DMS 273 treated with DMSO at 0.1 percent for 48 hours (cell line): ENCODE measurements at regions not wholly inside any gene's neighbourhood (a gene's known extent, or its start where the extent isn't known, plus 50 kb on each side); places are given as distances from the start of the nearest gene placed in this dataset.
"Not testable (repeated sequence)": the region's sequence is repeated elsewhere in the genome, so short reads cannot be mapped to it uniquely, and the experiment has no call there.

Experiments
- DNase-seq: peaks from one replicate; lab custom pipeline; 2025; lab: John Stamatoyannopoulos, UW

DNA sequence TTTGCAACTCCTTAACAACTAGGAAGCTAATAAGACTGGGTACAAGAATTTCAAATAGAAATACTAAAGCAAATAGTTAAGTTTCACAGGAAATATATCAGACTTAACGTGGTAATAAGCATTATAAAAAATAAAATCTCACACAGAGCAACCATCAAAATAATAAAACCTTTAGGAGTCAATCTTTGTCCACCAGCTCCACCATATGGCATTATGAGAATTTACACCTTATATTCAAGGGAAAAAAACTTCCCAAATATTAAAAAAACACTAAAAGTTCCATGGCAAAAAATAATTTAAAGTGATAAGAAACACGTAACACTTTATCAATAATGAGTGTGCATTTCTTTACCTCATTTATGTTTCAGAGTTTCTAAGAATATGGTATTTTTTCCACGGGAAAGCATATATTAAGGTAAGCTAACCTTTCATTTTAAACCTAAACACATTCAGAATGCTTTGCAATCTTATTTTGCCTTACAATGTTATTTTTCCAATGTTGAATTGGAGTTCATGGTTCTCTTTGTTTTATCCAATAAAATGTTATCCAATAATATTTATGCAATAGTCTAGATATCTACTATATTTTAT, 423.2 kb upstream of the SGCG start:
- no peak for DNase-seq

DNA sequence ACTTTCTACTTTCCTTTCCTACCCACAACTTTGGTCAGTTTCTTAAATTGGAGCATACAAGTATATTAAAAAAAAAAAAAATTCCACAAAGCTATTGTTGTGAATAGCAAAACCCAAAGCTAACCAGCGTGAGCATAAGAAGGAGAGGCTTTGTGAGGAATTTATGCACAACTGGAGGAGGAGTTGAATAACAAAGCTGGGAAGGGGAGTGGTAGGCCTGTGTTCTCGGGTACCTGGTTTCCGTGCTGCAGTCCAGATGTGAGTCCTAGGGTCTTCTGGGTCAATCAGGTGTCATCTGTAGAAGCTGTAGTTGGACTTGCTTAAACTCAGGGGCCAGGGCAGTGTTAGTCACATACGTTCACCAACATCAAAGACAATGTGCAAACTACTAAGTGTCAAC, 422.5 kb upstream of the SGCG start:
- DNase-seq = no peak

DNA sequence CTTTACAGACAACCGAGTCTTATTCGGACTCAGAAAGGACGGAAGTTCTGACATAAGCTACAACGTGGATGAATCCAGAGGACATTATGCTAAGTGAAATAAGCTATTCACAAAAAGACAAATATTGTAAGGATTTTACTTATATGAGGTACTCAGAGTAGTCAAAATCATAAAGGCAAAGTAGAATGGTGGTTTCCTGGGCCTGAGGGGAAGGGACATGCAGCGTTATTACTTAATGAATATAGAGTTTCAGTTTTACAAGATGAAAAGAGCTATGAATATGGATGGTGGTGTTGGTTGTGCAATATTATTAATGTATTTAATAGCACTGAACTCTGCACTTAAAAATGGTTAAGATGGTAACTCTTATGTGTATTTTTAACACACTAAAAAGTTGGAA, 419.1 kb upstream of the SGCG start:
- DNase-seq = no peak

DNA sequence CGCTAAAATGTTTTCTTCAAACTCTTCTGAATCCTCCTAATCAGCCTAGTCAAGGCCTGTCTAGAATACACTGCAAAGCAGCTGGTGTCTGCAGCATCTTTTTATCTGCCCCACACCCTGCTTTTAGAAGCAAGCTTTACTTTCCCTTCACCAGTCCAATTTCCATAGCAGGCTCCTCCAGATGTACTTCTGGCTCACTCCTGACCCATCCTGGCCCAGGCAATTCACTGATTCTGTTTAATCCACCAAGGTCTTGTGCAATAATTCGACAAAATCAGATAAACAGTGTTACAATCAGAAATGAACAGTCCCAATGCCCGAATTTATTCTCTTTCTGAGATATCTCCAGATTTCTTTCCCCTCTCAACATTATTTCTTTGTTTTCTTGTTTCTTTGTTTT, 415.2 kb upstream of the SGCG start:
- DNase-seq = no peak

DNA sequence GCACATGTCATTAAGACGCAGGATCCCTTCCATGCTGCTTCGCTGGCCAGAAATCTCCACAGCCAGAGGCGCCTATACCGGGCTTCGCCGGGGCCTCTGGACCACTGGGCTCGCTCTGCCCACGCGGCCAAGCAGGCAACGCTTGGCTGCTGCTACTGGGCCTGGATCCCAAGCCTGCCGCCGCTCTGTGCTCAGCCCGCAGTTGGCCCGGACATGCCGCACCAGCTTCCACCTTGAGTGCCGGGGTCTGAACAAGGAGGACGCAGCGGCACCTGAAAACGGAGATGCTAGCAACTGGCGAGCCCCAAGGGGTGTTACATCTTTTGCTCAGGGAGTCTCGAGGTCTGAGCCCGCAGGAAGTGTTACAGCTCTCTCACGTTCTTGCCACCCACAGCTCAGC, 409.9 kb upstream of the SGCG start:
- DNase-seq = no peak

DNA sequence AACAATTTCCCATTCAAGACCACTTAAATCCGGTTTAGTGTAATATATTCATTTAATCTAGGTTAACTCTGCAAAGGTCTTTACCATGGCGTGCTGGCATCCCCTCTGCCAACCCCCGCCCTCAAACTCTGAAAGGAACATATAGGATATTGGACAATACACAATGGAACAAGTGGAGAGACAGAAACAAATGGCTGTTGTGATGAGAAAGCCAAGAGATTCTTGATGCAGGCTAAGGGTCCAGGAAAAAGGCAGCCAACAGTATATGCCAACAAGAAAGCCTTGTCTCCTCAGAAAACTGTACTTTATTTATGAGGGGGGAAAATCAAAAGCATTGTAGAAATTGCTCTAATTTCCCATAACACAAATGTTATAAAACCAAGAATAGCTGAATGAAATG, 407.3 kb upstream of the SGCG start:
- DNase-seq = no peak

DNA sequence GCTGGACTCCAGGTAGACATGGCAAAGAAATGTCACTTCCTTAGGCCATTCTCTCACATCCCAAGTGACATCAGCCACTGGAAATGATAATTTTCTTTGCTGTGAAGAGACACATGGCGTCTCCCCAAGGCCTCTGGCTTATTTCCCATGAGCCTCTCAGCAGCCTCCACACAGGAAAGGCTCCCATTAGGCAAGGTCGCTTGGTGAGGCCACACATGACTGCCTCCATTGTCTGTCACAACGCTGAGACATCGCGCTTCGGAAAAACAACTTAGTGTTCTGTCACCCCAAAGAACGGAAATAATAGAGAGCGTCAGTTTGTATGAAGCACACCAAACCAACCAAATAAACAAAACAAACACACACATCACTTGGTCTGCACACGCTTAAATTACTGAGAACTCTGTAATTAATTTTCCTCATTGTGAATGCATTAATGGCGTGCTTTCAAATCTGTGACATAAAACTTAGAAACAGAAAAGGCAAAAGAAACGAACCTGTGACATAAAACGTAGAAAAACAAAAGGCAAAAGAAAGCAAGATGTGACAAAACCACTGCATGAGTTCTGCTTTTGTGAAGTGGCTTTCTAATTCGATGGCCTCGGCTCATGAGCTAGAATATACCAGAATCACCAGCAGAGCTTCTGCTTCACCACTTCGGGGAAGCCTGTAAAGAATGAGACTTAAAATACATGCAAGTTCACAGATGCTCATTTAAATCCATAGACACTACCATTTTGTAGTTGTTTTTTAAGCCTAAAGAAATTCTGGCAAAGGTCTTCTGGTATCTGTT, 404.2 kb upstream of the SGCG start:
- DNase-seq = no peak

DNA sequence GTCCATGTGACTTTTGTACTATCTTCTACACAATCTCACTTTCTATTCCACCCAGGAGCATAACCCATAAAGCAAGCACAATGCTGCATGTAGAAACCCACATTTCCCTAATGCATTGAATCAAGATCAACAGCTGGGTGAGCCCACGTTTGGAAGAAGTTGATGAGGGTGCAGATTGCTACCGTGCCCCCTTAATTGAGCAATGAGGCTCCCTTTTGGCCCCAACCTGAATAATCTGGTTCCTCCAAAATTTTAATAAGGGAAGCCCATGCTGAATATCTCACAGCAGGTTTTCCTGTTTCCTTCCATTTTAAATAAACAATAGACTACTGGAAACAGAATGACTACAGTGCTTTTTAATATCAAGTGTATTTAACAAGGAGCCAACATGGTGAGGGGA, 403.6 kb upstream of the SGCG start:
- DNase-seq = no peak

DNA sequence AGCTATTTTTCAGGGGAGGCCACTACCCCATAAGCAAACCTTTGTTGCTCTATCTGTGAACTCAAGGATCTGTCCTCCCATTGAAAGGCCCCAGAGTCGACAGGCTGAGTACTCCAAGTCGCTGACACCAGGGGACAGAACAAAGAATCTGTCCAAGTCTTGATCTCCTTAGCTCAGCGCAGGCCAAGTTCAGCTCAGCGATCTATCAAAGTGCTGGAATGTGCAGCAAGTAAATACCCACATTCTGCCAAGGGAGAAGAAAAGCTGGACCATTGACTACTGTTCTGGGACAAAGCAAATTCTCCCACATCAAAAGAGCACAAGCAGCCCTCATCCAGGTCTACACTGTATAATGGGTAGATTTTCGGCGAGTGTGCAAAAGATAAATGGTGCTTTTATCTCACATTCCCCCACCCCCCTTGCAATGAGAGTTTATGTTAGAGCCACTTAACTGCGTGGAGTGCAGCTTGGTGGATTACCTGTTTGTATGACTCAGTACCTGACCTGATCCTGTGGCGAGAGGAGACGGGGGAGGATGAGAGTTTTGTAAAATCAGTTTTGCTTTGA, 391.7 kb upstream of the SGCG start:
- DNase-seq = no peak

DNA sequence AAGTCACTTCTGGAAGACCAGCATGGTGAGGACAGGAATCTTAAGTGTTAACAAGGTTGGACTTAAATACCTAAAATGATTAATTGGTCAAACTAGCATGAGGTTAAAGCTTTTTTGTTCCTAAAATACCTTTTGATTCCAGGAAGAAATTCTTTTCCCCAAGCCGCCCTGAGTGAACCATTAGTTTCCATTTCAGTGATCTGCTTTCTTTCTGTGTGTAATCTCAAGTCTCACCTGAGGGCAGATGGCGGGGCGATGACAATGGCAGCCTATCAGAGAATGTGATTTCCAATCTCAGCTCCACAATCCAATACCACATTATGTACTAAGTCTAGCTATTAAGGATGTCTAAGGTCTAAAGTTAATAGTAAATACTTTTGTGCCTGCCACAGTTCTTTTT, 390.9 kb upstream of the SGCG start:
- no peak for DNase-seq

DNA sequence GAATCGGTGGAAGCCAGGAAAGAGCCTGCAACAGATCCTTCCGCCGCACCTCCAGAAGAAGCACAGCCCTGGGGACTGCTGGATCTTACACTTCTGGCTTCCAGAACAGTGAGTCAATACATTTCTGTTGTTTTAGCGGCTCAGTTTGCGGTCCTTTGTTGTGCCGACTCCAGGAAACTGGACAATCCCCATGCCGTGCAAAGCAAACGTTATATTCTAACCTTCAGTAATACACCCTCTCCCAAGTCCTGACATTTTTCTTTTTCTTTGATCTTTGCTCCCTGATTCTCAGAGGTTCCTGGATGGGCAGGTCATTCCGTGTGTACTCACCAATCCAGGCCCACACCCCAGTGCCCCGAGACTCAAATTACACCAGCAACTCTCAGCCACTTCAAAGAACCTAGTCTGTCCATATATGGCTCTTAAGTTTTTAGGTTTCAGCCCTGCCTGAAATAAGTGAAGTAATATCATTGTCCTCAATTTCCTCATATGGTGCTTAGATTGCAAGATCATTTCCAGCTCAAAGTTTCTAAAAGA, 387.1 kb upstream of the SGCG start:
- no peak for DNase-seq

DNA sequence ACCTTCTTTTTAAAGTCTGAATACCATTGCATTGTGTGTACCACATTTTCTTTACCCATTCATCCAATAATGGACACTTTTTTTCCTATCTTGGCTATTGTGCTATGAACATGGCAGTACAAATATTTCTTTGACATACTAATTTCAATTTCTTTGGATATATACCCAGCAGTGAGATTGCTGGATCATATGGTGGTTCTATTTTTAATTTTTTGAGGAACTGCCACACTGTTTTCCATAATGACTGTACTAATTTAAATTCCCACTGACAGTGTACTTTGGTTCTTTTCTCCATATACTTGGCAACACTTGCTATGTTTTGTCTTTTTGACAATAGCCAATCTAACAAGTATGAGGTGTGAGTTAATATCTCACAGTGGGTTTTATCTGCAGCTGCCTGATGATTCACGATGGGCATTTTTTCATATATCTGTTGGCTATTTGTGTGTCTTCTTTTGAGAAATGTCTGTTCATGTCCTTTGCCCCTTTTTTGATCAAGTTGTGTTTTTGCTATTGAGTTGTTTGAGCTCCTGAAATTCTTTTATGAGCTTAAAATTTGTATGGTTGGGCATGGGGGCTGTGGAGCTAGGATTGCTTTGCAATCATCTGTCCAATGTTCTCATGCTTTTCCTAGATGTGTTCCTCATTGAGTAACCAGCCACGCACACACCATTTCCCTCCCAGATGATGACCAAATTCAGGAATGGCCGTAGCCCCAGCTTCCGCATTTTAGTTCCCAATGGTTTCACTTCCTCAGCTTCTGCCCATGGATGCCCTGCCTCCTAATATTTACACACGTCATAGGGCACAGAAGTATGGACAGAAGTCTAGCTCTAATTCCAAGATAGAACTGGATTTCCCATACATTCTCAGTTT, 380.0 kb upstream of the SGCG start:
- no peak for DNase-seq

DNA sequence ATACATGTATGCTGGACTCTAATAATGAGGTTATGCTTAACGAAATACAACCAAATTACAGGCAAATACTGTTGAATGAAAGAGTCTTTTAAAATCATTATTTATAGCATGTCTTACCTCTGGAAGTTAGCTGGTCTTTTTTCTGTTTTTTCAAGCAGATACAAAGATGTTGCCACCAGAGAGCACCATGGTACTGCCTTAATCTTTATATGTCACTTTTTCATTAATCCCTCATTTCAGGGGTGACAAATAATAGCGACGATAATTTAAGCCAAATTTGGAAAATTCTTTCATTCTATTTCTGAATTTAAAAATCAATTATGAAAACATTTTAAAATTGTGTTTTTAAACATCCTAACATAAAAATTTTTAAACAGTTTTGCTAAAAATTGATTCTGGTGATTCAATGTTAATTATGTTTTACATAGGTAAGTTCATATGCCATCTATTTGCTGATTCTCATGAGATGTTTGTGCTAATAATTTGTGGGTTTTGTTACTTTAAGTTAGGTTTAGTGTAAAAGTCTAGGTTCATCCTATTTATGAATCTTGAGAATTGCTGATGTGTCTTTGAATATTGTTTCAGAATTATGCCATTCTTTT, 379.3 kb upstream of the SGCG start:
- DNase-seq = no peak

DNA sequence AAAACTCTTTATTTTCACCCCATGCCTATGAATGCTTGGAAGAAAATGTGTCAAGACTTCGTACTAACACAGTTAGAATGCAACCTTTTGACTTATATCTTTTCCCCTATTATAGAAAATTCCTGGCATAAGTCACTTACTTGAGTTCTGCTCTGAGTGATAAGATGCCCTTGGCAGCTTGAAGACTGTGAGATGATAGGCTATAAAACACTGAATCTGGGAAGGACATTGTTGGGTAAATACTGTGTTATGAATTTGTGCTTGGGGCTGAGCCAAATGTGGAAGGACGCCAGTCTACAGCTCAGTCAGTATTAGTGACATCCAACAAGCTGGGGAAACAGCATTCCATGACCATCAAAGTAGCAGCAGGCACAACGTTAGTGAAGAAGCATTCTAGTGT, 368.0 kb upstream of the SGCG start:
- DNase-seq = no peak

DNA sequence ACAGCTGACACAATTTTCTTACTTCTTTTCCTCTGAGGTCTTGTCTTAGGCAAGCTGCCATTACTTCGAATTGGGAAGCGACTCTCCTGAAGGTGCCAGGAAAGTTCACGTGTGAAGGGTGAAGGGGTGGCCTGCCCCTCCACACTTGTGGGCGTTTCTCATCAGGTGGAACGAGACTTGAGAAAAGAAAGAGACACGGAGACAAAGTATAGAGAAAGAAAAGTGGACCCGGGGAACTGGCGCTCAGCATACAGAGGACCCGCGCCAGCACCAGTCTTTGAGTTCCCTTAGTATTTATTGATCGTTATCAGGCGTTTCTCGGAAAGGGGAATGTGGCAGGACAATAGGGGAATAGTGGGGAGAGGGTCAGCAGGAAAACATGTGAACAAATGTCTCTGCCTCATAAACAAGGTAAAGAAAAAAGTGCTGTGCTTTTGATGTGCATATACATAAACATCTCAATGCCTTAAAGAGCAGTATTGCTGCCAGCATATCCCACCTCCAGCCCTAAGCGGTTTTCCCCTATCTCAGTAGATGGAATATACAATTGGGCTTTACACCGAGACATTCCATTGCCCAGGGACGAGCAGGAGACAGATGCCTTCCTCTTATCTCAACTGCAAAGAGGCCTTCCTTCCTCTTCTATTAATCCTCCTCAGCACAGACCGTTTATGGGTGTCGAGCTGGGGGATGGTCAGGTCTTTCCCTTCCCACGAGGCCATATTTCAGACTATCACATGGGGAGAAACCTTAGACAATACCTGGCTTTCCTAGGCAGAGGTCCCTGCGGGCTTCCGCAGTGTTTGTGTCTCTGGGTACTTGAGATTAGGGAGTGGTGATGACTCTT, 367.0 kb upstream of the SGCG start:
- DNase-seq = not testable (repeated sequence)

DNA sequence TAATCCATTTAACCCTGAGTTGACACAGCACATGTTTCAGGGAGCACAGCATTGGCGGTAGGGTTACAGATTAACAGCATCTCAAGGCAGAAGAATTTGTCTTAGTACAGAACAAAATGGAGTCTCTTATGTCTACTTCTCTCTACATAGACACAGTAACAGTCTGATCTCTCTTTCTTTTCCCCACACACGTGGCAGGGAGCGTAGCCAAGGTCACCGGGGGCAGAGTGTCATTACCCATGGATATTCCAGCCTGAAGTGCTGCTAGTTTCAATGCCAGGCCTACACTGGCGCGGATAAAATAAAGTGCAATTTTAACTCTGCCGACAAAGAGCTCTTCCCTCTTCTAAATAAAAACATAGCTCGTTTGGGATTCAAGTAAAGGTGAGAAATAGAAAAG, 366.3 kb upstream of the SGCG start:
- DNase-seq = not testable (repeated sequence)

DNA sequence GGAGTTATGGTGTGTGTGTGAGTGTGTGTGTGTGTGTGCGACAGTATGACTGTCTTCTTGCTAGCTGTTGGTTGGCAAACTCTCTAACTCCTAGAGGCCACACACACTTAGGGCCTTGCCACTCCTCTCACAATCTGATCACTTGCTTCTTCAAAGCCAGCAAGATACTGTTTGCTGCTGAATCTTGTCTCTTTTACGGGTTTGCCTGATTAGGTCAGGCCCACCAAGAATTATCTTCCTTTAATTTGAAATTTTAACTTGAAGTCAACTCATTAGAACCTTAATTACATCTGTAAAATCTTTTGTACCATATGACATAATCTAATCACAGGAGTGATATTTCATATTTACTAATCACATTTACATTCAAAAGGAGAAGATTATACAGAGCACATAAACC, 359.2 kb upstream of the SGCG start:
- no peak for DNase-seq

DNA sequence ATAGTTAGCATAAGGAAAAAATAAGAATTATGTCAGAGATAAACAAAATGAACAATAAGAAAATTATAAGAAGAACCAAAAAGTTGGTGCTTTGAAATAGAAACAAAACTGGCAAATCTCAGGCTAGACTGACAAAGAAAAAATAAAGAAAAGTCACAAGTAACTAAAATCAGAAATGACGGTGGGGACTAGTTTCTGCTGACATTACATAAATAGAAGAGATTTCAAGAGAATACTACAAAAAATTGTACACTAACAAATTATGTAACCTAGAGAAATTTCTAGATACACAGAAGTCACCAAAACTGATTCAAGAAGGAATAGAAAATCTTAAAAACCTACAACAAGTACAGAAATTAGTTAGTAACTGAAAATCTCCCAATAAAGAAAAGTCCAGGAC, 355.6 kb upstream of the SGCG start:
- no peak for DNase-seq

DNA sequence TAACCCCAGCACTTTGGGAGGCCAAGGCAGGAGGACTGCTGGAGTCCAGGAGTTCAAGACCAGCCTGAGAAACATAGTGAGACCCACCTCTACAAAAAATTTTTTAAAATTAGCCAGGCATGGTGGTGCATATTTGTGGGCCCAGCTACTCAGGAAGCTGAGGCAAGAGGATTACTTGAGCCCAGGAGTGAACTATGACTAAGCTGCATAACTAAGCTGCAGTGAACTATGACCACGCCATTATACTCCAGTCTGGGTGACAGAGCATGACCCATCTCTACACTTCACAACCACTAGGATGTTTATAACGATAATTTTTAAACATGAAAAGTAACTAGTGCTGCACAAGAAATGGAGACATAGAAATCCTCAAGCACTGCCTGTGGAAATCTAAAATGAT, 352.7 kb upstream of the SGCG start:
- no peak for DNase-seq

DNA sequence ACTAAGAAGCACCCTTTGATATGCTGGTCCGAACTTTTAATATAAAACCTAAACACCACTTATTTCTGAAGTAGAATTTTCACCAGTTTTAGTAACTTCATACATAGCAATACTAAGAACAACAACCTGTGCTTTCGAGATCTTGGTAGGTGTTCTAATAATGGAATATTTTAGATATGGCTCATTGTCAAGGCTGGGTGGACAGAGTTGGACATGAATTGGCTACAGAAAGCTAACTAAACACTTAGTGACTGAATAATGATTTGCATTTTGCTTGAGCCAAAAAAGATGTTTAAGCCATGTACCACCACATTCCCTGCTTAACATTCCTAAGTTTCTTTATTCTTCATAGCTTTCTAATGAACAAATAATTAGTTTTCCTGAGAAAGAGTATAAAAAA, 344.3 kb upstream of the SGCG start:
- DNase-seq = no peak

DNA sequence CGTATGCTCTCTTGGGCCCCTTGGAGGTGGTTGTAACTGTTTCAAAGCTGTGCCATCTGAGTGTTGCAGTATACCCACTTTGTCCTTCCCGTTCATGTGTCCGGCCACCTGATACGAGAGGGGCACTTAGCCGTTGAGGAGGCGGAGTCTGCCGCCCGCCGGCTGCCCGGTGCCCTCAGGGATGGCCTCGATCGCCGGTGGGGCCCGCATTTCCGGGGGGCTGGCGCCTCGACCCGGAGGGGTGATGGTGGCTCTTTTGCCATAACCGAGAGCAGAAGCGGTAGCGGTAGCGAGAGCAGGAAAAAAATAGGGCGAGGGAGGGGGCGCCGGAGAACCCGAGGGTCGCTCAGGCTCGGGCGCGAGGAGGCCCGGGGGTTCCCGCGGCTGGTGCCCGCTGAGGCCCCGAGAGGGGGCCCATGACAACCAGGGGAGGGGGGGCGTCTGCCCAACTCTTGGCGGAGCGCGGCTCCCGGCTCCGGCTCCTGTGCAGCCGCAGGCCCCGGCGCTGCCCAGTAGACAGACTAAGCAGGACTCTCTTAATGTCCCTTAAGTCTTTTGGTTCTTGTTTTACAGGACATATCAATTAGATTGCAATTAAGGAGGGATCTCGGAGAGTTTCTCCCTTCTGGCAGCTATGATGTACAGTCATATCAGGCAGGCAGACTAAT, 342.7 kb upstream of the SGCG start:
- no peak for DNase-seq
